Neural crest cell (in vitro differentiated cells): ENCODE measurements at regions not wholly inside any gene's neighbourhood (a gene's known extent, or its start where the extent isn't known, plus 50 kb on each side); places are given as distances from the start of the nearest gene placed in this dataset.
A peak's percentile ranks its signal among the peaks of the same experiment; 100 is the strongest.
"Not testable (repeated sequence)": the region's sequence is repeated elsewhere in the genome, so short reads cannot be mapped to it uniquely, and the experiment has no call there.

ENCODE experiments used
- DNase-seq: peaks from one replicate; pipeline ENCODE4 v3.0.0; 2021; ENCODE audit warnings: low read depth, mixed read lengths, low spot score
- H3K27ac Mint-ChIP-seq: one replicate; pipeline ENCODE4 v1.8.0; 2021; ENCODE audit warnings: mild to moderate bottlenecking, mixed read lengths; ENCODE audit not compliant: unreplicated experiment
- H3K27me3 Mint-ChIP-seq: 2 replicates; pipeline ENCODE4 v1.8.0; 2021; ENCODE audit warnings: low read depth, mild to moderate bottlenecking, mixed read lengths
- H3K36me3 Mint-ChIP-seq: 2 replicates; pipeline ENCODE4 v1.8.0; 2021; ENCODE audit warnings: low read depth, mild to moderate bottlenecking, mixed read lengths
- H3K4me1 Mint-ChIP-seq: 2 replicates; pipeline ENCODE4 v1.8.0; 2021; ENCODE audit warnings: mixed read lengths
- H3K4me3 Mint-ChIP-seq: one replicate; pipeline ENCODE4 v1.8.0; 2021; ENCODE audit warnings: mild to moderate bottlenecking, mixed read lengths
- H3K9me3 Mint-ChIP-seq: 2 replicates; pipeline ENCODE4 v1.8.0; 2021; ENCODE audit warnings: mixed read lengths
- TF ChIP-seq, protein P1 (sequence below): fragments of 200-600 bp; sonication (generic); conservative IDR thresholded peaks from 2 replicates; pipeline ENCODE4 v1.5.0; 2021; ENCODE audit warnings: antibody characterized with exemption, mild to moderate bottlenecking

DNA sequence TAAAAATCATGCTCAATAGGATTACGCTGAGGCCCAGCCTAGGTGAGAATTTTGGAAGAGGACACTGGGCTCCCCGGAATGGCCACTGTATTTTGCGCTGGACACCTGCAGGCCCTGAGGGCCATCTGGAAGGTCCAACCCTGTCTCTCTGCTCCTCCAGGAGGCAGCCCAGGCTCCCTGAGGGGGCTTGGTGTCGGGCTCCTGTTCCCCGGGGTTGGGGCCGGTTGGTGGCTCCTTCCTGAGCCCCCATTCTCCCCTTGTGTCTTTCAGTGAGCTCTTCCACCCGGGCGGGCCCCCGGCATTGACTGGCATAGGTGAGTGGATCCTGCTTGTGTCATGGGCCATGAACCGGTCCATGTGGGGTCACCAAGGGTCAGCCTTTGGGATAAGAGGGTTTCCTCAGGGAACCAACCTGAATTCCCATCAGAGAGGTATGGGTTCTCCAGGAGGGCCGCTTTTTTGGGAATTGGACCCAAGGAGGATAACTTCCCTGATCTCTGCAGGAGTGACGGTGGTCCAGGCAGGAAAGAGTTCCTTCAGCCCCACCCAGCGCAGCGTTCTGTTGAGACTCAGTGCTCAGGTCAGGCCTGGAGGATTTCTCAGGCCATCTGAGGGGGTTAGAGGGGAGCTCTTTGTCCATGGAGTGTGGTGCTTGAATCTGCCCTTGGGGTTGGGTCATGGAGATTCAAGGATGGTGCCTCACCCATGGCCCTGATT lies 187.8 kb downstream of the UBE3A start:
- no peak overlapping the region for H3K27ac Mint-ChIP-seq
- H3K9me3 Mint-ChIP-seq: peaks cover 2% of the 10 kb centered on the region
- DNase-seq: no peak
- peaks cover 9% of the 10 kb centered on the region for H3K36me3 Mint-ChIP-seq
- H3K27me3 Mint-ChIP-seq: no peaks in the 10 kb centered on the region
- no peak overlapping the region for H3K4me3 Mint-ChIP-seq
- TF ChIP-seq, protein P1, sequence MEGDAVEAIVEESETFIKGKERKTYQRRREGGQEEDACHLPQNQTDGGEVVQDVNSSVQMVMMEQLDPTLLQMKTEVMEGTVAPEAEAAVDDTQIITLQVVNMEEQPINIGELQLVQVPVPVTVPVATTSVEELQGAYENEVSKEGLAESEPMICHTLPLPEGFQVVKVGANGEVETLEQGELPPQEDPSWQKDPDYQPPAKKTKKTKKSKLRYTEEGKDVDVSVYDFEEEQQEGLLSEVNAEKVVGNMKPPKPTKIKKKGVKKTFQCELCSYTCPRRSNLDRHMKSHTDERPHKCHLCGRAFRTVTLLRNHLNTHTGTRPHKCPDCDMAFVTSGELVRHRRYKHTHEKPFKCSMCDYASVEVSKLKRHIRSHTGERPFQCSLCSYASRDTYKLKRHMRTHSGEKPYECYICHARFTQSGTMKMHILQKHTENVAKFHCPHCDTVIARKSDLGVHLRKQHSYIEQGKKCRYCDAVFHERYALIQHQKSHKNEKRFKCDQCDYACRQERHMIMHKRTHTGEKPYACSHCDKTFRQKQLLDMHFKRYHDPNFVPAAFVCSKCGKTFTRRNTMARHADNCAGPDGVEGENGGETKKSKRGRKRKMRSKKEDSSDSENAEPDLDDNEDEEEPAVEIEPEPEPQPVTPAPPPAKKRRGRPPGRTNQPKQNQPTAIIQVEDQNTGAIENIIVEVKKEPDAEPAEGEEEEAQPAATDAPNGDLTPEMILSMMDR: no peak
- no peaks in the 10 kb centered on the region for H3K4me1 Mint-ChIP-seq

DNA sequence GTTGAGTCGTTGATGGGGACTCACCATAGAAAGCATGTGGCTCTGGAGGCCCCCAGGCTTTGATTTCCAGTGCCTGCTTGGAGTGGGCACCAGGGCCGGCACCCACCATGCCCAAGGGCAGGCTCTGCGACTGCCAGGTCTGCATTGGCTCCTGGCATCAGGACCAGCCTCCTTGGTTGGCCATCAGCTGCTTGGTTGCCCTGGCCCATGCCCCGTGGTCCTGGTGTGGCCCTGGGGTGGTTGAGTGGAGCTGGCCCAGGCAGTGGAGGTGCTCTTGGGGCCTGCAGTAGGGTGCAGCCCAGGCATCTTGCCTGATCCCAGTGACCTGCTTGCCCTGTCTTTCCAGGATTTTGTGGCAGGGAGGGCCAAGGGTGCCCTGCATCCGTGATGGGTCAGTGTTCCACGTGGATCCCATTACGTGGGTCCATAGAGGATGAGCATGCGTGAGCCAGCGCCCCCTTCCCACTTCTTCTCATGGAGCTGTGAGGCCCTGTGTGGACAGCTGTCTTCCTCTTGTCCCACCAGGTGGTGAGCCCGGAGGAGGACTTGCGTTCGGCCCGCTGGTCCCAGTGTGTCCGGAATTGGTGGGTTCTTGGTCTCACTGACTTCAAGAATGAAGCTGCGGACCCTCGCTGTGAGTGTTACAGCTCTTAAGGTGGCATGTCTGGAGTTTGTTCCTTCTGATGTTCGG lies 187.0 kb downstream of the UBE3A start:
- H3K9me3 Mint-ChIP-seq: peaks cover 5% of the 10 kb centered on the region
- TF ChIP-seq, protein P1: no peak
- peaks cover 9% of the 10 kb centered on the region for H3K36me3 Mint-ChIP-seq
- no peak for DNase-seq
- no peaks in the 10 kb centered on the region for H3K27me3 Mint-ChIP-seq
- H3K4me1 Mint-ChIP-seq: no peaks in the 10 kb centered on the region
- no peak overlapping the region for H3K27ac Mint-ChIP-seq
- no peak overlapping the region for H3K4me3 Mint-ChIP-seq

DNA sequence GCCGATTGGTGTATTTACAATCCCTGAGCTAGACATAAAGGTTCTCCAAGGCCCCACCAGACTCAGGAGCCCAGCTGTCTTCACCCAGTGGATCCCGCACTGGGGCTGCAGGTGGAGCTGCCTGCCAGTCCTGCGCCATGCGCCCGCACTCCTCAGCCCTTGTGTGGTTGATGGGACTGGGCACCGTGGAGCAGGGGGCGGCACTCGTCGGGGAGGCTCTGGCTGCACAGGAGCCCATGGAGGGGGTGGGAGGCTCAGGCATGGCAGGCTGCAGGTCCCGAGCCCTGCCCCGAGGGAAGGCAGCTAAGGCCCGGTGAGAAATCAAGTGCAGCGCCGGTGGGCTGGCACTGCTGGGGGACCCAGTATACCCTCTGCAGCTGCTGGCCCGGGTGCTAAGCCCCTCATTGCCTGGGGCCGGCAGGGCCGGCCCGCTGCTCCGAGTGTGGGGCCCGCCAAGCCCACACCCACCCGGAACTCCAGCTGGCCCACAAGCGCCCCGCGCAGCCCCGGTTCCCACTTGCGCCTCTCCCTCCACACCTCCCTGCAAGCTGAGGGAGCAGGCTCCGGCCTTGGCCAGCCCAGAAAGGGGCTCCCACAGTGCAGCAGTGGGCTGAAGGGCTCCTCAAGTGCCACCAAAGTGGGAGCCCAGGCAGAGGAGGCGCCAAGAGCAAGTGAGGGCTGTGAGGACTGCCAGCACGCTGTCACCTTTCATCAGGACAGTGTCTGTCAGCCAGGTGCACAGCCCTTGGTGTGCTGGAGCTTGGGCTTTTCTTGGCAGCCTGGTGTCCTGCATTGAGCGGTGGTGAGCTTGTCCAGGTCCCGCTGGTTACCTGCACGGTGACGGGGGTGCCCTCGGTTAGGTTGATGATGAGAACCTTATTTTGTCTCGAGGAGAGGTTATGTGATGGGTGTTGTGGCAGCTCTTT lies 185.5 kb downstream of the UBE3A start:
- H3K27me3 Mint-ChIP-seq, H3K27ac Mint-ChIP-seq, H3K4me1 Mint-ChIP-seq, H3K9me3 Mint-ChIP-seq, DNase-seq, H3K4me3 Mint-ChIP-seq: not testable (repeated sequence)
- peaks cover 11% of the 10 kb centered on the region for H3K36me3 Mint-ChIP-seq

DNA sequence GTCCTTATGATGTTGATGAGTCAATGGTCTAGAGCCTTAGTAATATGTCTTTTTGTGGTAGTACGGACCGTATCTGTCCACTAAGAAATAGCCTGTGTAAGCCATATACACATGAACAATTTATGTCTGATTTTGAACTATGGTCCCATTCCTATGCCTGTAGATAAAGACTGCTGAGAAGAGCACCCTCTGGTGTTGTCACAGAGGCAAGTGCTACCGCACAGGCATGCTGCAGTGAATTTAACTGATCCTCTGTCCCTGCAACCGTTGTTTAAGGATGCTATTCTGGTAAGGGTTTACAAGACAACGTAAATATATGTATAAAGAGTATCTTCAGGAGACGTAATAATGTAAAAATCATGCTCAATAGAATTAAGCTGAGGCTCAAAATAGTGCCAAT lies 170.7 kb downstream of the UBE3A start:
- Mint-ChIP-seq H3K27ac (no peak overlapping the region), H3K4me3 (no peak overlapping the region), H3K9me3 (peaks cover 7% of the 10 kb centered on the region), H3K36me3 (no peaks in the 10 kb centered on the region), H3K4me1 (no peaks in the 10 kb centered on the region), H3K27me3 (peaks cover 2% of the 10 kb centered on the region)
- TF ChIP-seq, protein P1: peak; percentile 42
- no peak for DNase-seq
